HUDEP-2 (cell line): ENCODE measurements at regions not wholly inside any gene's neighbourhood (a gene's known extent, or its start where the extent isn't known, plus 50 kb on each side); places are given as distances from the start of the nearest gene placed in this dataset.
"Not testable (repeated sequence)": the region's sequence is repeated elsewhere in the genome, so short reads cannot be mapped to it uniquely, and the experiment has no call there.

Source experiments
- DNase-seq, 76 experiments: peaks; one replicate each; lab custom pipeline; 2025; ENCODE audit not compliant: unreplicated experiment in 76 of 76; lab: John Stamatoyannopoulos, UW

DNA sequence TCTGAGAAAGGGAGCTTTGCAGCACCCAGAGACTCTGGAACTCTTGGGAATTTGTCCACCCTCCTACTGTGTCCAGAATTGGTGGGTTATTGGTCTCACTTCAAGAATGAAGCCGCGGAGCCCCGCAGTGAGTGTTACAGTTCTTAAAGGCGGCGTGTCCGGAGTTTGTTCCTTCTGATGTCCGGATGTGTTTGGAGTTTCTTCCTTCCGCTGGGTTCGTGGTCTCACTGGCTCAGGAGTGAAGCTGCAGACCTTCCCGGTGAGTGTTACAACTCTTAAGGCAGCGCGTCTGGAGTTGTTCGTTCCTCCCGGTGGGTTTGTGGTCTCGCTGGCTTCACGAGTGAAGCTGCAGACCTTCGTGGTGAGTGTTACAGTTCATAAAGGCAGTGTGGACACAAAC is 824.7 kb downstream of the LRRTM4 start:
- not testable (repeated sequence) for DNase-seq

- no peak for DNase-seq
Observed at GRCh38 chr2:76692908-76693307, 829.3 kb downstream of the LRRTM4 start.

DNA sequence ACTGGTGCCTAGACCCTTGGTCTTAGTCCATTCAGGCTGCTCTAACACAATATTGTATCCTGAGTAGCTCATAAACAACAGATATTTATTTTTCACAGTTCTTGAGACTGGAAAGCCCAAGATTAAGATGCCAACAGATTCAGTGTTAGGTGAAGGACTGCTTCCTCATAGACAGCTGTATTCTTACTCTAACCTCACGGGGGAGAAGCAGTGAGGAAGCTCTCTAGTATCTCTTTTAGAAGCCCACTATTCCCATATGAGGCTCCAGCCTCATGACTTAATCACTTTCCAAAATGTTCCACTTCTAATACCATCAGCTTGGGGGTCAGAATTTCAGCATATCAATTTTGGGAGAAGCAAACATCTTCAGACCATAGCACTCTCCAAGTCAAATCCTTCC is 833.4 kb downstream of the LRRTM4 start:
- no peak for DNase-seq

- no peak for DNase-seq
Observed at GRCh38 chr2:76687923-76688322, 834.3 kb downstream of the LRRTM4 start.

DNA sequence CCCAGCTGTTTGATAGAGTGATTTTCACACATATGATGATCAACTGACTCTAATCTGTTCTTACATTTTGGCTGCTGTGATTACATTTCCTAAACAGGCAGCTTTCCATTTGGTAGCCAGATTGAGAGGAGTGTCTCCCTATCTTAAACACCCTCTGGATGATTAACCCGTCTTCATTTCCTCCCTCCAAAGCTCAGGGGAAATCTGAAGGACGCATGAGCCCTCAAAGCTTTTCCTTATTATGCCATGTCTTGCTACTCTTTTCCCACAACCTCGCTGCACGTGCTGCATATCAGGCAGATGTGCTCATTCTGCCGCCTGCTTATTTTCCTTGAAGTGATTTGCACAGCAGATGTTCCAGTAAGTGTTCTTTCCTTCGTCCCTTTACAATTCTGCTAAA is 837.4 kb downstream of the LRRTM4 start:
- no peak for DNase-seq

DNA sequence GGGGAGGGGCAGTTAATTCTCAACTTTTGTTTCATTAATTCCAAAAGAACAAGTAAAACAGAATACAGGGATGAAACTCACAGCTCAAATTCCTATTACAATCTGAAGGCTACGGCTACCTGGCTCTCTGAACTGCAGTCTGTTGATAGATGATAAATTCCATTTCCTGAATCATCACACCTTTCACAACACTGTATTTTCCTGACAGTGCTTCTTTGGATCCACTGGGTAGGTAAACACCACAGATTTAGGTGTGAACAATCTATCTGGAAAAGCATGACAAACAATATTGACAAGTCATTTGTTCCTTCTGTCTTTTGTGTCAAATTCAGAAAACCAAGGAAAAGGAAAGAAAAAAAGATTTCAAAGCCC is 843.2 kb downstream of the LRRTM4 start:
- no peak for DNase-seq

DNA sequence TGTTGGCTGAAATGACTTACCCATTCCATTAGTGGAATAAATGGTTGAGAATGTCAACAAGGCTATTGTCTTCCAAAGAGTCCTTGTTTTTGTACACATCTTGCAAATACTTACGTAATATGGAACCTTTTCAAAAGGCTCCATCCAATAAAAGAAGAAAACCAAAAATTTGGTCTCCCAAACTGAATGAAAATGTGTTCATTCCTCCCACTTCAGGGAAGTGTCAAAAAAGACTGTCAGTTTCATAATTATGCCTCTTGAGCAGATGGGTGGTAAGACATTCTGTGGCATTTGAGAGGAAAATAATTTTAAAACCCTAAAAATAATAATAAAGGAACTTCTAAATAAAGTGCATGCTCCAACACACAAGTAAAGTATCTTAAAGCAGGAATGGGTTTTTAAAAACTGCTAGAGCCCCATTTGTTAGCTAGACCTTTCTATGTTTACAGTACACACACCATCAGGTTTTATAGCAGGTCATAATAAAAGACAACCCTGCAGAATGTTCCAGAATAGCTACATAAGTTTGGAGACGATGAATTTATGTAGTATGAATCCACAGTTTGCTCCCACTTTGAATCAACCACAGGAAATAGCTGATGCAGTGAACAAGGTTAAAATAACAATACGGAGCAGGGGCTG is 843.7 kb downstream of the LRRTM4 start:
- no peak for DNase-seq

DNA sequence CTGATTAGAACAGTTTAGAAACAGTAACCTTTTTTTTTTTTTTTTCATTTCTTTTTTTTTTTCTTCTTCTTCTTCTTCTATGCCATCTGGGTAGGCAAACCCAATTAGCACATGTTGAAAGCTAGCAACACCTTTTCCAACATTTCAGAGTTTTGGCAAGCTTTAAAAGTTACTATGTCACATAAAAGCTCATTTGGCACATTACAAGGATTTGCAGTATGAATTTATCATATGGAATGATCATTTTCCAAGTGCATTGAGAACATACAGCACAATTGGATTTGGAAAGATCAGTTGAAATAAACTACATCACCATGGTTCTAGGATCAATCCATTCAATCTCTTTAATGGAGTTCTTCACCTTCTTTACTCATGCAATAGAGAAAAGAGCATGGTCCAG is 847.0 kb downstream of the LRRTM4 start:
- no peak for DNase-seq

DNA sequence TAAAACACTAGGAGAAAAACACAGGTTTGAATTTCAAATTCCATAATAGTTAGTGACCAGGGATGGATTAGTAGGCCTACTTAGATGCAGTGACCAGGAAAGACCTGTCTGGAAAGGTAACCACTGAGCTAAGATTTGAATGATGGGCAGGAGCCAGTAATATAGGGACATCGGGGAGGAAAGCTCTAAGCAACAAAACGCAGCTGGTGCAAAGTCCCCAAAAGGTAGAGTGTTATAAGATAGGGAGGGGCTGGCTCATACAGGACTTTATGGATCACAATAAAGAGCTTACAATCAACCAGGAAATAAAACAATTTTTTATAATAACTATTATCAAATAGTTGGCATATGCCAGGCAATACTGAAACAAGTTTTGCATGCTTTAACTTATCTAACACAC is 849.4 kb downstream of the LRRTM4 start:
- DNase-seq = no peak

- no peak for DNase-seq
Observed at GRCh38 chr2:76669966-76670465, 852.2 kb downstream of the LRRTM4 start.

DNA sequence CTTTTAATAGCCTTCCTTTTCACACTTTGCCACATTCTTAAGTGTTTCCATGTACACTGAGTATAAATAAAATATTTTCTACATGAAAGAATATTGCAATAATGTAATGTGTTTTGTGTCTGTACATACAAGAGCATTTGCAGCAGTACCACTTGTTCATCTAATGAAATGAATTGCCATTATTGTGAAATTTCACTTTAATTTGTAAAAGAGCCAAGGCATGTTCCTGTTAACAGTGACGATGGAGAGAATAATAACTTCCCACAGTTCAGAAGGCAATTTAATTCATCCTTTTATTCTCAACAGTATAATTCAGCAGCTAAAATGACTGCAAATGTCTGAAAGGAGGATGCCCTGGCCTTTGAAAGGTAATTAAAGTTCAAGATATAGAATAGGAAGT is 853.9 kb downstream of the LRRTM4 start:
- no peak for DNase-seq

- no peak for DNase-seq
Observed at GRCh38 chr2:76667821-76668271, 854.3 kb downstream of the LRRTM4 start.

DNA sequence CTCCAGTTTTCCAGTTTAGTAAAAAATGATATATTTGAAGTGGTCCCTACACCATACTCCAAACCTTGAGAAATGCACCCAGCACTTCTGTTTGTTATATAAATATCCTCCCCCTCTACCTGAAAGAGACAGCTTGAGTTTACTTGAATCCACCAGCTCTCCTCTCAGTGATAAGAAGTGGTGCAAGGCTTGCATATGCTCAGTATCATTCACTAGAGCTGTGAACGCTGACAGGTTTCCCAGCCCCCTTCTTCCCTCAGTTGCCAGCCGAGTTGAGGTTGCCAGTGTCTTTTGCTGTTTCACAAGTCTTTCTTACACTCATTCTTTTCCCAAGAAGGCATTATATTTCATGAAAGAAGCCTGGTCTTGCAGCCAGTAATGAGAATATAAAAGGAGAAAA is 880.0 kb downstream of the LRRTM4 start:
- no peak for DNase-seq

DNA sequence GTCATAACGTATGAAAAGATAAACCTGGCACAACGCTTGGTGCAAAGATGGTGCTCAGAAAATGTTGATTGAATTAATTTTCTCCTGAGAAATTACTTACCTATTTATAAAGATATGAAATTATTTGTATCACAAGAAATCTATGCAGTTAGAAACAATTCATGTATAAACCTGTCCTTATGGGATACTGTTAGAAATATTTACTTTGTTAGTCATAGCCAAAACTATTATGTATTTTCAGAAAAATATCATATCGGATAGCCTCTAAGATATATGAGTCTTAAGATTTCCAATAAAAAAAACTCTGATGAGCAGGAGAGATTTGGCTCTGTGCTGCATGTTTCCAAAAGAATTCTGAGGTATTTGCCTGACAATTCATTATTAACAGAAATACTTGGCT is 880.7 kb downstream of the LRRTM4 start:
- no peak for DNase-seq

- DNase-seq = no peak
Observed at GRCh38 chr2:76640905-76641304, 881.3 kb downstream of the LRRTM4 start.

DNA sequence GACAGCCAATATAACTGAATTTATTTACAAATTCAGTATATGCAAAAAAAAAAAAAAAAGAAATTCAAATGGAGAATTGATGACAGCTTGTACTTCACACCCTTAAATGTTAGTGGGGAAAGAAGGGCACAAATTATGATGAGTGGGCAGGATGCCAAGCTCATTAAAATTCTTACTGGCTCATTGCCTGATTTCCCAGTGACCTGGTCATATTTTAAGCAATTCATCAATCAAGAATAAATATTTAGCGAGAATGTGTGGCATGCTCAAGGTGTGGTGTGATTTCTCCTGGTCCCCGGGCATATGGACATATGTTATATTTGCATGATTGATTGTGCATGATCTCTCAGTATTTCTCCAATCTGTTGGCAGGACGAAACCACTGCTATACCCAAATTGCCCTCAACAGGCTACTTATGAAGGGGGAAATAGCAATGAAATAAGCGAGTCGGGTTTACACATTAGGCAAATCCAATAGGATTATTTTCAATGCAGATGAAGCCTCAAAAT is 883.0 kb downstream of the LRRTM4 start:
- no peak for DNase-seq

- no peak for DNase-seq
Observed at GRCh38 chr2:76633276-76633921, 888.8 kb downstream of the LRRTM4 start.

DNA sequence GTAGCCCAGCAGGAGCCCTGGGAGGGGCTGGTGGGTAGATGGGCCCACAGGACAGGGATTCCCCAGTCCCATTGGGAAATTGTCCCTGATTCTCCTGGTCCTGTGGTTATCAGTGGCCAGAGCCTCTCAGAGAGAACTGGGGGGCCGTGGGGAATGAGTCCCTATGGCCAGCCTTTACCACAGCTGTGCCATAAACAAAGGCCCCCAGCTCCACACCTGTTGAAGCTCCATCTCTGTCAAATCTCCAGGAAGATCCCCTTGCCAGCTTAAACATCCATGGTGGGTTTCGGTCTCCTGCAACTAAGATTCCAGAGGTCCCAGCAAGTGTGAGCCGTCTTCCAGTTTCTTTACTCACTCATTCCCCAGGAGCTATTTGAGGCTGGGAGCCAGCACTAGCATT is 897.1 kb downstream of the LRRTM4 start:
- no peak for DNase-seq

GRCh38 chr2:76613330-76613729 is 902.6 kb upstream of the GCFC2 start:
- DNase-seq = no peak

DNA sequence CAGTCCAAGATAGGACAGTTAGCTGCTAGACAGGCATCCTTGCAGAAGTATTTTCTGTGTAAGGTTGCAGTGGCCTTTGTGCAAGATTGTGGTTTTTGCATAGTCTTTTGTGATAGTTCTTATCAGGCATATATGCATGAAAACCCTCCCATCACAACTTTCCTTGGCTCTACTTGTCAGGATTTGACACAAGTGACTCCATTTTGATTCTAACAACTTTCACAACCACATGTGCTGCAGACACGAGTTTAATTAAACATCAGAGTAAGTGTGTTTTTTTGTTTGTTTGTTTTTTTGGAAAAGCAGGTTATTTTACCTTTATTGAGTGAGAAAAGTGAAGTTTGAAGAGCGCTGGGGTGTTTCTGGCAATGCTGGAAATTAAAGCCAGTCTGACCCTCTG is 902.0 kb upstream of the GCFC2 start:
- DNase-seq = no peak

- DNase-seq = no peak
Observed at GRCh38 chr2:76610451-76610850, 899.7 kb upstream of the GCFC2 start.

GRCh38 chr2:76599732-76600368 is 889.1 kb upstream of the GCFC2 start:
- peak in 39 of 76 experiments; percentile 0 to 80 (median 21) for DNase-seq
